CD14-positive monocyte (primary cell): ENCODE measurements at regions not wholly inside any gene's neighbourhood (a gene's known extent, or its start where the extent isn't known, plus 50 kb on each side); places are given as distances from the start of the nearest gene placed in this dataset.

Experiments
- DNase-seq, 3 donors: peaks; one replicate each; pipeline ENCODE4 v3.0.0-alpha.2; 2011 to 2022
- H2AFZ ChIP-seq: 2 replicates; pipeline ENCODE4 v1.6.0; 2012; ENCODE audit warnings: mild to moderate bottlenecking, low read depth, low read length, inconsistent platforms; ENCODE audit not compliant: insufficient read depth, poor library complexity, severe bottlenecking
- H3K27ac ChIP-seq, 2 donors: 1 replicate in 1 of 2; 2 replicates in 1 of 2; pipeline ENCODE4 v1.5.1; 2012 to 2013; ENCODE audit warnings: low read length in 2 of 2, control low read depth in 1 of 2, inconsistent platforms in 1 of 2, low read depth in 1 of 2, mild to moderate bottlenecking in 1 of 2
- H3K27me3 ChIP-seq, 2 donors: one replicate each; pipeline versions ENCODE4 v1.6.0 to v1.6.1; 2011 to 2013; ENCODE audit warnings: low read length in 2 of 2; ENCODE audit not compliant: control insufficient read depth in 2 of 2, insufficient read depth in 2 of 2
- H3K36me3 ChIP-seq, 2 donors: replicated peaks in 1 of 2; 1 replicate in 1 of 2; 2 replicates in 1 of 2; pipeline versions ENCODE4 v1.5.1 to v1.6.1; 2012 to 2013; ENCODE audit warnings: low read length in 2 of 2, control low read depth in 1 of 2, inconsistent platforms in 1 of 2, mild to moderate bottlenecking in 1 of 2; ENCODE audit not compliant: insufficient read depth in 2 of 2, control insufficient read depth in 1 of 2
- H3K4me1 ChIP-seq, 2 donors: 1 replicate in 1 of 2; 2 replicates in 1 of 2; pipeline versions ENCODE4 v1.5.1 to v1.6.1; 2012 to 2013; ENCODE audit warnings: low read length in 2 of 2, control low read depth in 1 of 2, inconsistent platforms in 1 of 2, mild to moderate bottlenecking in 1 of 2, moderate library complexity in 1 of 2; ENCODE audit not compliant: insufficient read depth in 2 of 2, control insufficient read depth in 1 of 2
- H3K4me2 ChIP-seq: replicated peaks from 2 replicates; pipeline ENCODE3; 2012; ENCODE audit warnings: low read length, moderate library complexity, mild to moderate bottlenecking; ENCODE audit not compliant: poor library complexity, severe bottlenecking; ENCODE audit errors: extremely low read depth
- H3K4me3 ChIP-seq, 3 experiments: fragments of 200-600 bp in 1 of 3; sonication (generic) in 1 of 3; replicated peaks in 1 of 3; 1 replicate in 2 of 3; 2 replicates in 1 of 3; pipeline ENCODE4 v1.5.1; 2011 to 2013; ENCODE audit warnings: low read length in 3 of 3, mild to moderate bottlenecking in 3 of 3, control low read depth in 2 of 3, low read depth in 2 of 3, inconsistent platforms in 1 of 3, moderate library complexity in 1 of 3
- H3K79me2 ChIP-seq: 2 replicates; pipeline ENCODE4 v1.6.0; 2012; ENCODE audit warnings: mild to moderate bottlenecking, control low read depth, inconsistent platforms, low read length, moderate library complexity; ENCODE audit not compliant: insufficient read depth
- H3K9ac ChIP-seq: 2 replicates; pipeline ENCODE4 v1.6.0; 2017; ENCODE audit warnings: low read length, mild to moderate bottlenecking; ENCODE audit not compliant: insufficient read depth, poor library complexity, severe bottlenecking
- H3K9me3 ChIP-seq, 2 donors: replicated peaks in 1 of 2; 1 replicate in 1 of 2; 2 replicates in 1 of 2; pipeline versions ENCODE4 v1.5.1 to v1.6.1; 2012 to 2013; ENCODE audit warnings: low read length in 2 of 2, control low read depth in 1 of 2; ENCODE audit not compliant: control insufficient read depth in 1 of 2, insufficient read depth in 1 of 2
- H4K20me1 ChIP-seq: 2 replicates; pipeline ENCODE4 v1.6.0; 2012; ENCODE audit warnings: mild to moderate bottlenecking, low read length, control low read depth, moderate library complexity; ENCODE audit not compliant: insufficient read depth
- H3K27ac Mint-ChIP-seq, 7 donors: one replicate each; pipeline ENCODE4 v1.8.0; 2020; ENCODE audit warnings: mild to moderate bottlenecking in 7 of 7, mixed read lengths in 7 of 7, moderate library complexity in 6 of 7, inconsistent platforms in 2 of 7
- H3K27me3 Mint-ChIP-seq, 3 donors: one replicate each; pipeline ENCODE4 v1.8.0; 2021 to 2022; ENCODE audit warnings: low read depth in 3 of 3, mild to moderate bottlenecking in 3 of 3, mixed read lengths in 3 of 3, moderate library complexity in 3 of 3, inconsistent platforms in 1 of 3
- H3K36me3 Mint-ChIP-seq, 2 donors: one replicate each; pipeline ENCODE4 v1.8.0; 2020; ENCODE audit warnings: mixed read lengths in 2 of 2, inconsistent platforms in 1 of 2, mild to moderate bottlenecking in 1 of 2
- H3K4me1 Mint-ChIP-seq: one replicate; pipeline ENCODE4 v1.8.0; 2020; ENCODE audit warnings: mild to moderate bottlenecking, mixed read lengths
- H3K4me3 Mint-ChIP-seq, 2 donors: one replicate each; pipeline ENCODE4 v1.8.0; 2020; ENCODE audit warnings: mild to moderate bottlenecking in 2 of 2, mixed read lengths in 2 of 2, moderate library complexity in 1 of 2
- H3K9me3 Mint-ChIP-seq, 7 donors: one replicate each; pipeline ENCODE4 v1.8.0; 2020 to 2022; ENCODE audit warnings: mixed read lengths in 7 of 7, mild to moderate bottlenecking in 6 of 7, moderate library complexity in 6 of 7, inconsistent platforms in 2 of 7
- WGBS: methylation state at CpG from one replicate; pipeline ENCODE4 v1.1.5; 2013; ENCODE audit warnings: missing lambda C conversion rate; ENCODE audit not compliant: insufficient coverage; 5-methylcytosine and 5-hydroxymethylcytosine counted together
- intact Hi-C, 2 donors: fragments of 100-400 bp; cut with micrococcal nuclease; formaldehyde crosslinking; loops; one replicate each; pipeline versions ENCODE4 v1.15.0 to v1.15.1; 2023
- TF ChIP-seq, protein P1 (sequence below): fragments of 200-600 bp; IDR thresholded peaks from one replicate; pipeline ENCODE4 v1.8.0; 2022; ENCODE audit warnings: antibody characterized with exemption, mild to moderate bottlenecking

GRCh38 chr1:4530166-4530785 is 124.1 kb upstream of the AJAP1 start:
- no peaks in the 10 kb centered on the region for H3K27me3 ChIP-seq
- Mint-ChIP-seq H3K36me3 (no peaks in the 10 kb centered on the region), H3K9me3 (peaks cover 0 to 3% (median 2%) of the 10 kb centered on the region in 7 donors), H3K27ac (no peak overlapping the region), H3K4me3 (no peak overlapping the region), H3K4me1 (no peaks in the 10 kb centered on the region), H3K27me3 (peaks cover 0 to 2% (median 2%) of the 10 kb centered on the region in 3 donors)
- DNase-seq, result no peak
- TF ChIP-seq, protein P1, sequence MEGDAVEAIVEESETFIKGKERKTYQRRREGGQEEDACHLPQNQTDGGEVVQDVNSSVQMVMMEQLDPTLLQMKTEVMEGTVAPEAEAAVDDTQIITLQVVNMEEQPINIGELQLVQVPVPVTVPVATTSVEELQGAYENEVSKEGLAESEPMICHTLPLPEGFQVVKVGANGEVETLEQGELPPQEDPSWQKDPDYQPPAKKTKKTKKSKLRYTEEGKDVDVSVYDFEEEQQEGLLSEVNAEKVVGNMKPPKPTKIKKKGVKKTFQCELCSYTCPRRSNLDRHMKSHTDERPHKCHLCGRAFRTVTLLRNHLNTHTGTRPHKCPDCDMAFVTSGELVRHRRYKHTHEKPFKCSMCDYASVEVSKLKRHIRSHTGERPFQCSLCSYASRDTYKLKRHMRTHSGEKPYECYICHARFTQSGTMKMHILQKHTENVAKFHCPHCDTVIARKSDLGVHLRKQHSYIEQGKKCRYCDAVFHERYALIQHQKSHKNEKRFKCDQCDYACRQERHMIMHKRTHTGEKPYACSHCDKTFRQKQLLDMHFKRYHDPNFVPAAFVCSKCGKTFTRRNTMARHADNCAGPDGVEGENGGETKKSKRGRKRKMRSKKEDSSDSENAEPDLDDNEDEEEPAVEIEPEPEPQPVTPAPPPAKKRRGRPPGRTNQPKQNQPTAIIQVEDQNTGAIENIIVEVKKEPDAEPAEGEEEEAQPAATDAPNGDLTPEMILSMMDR, result no peak
- no peaks in the 10 kb centered on the region for H3K4me1 ChIP-seq
- no peaks in the 10 kb centered on the region for H3K36me3 ChIP-seq
- H3K4me2 ChIP-seq, result no peak overlapping the region
- WGBS, result 83% methylated on average over 3 of the region's 9 CpGs
- no peaks in the 10 kb centered on the region for H3K9me3 ChIP-seq
- intact Hi-C loops, result no loop called here
- no peaks in the 10 kb centered on the region for H4K20me1 ChIP-seq
- H3K9ac ChIP-seq, result no peak overlapping the region
- no peak overlapping the region for H3K4me3 ChIP-seq
- no peak overlapping the region for H2AFZ ChIP-seq
- no peaks in the 10 kb centered on the region for H3K79me2 ChIP-seq
- H3K27ac ChIP-seq, result no peak overlapping the region

DNA sequence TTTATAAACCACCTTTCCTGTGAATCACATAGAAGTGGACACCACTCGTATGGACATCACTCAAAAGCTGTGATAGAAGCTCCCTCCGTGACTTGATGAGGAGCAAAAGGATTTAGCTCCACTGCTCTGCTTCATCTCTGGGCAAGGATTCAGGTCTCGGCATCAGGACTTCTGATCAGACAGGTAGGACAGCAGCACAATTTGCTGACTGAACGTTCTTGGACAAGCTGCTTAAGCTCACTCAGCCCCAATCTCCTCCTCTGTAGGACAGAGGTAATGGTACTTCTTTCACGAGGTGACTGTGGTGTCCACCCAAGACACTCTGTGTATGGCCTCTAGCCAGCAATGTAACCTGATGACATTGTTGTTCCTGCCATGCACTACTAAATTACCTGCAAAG is 122.6 kb upstream of the AJAP1 start:
- TF ChIP-seq, protein P1, result no peak
- intact Hi-C loops, result no loop called here

More for the DNA sequence above, 122.6 kb upstream of the AJAP1 start:
- Mint-ChIP-seq H3K27ac (no peak overlapping the region), H3K27me3 (peaks cover 0 to 2% (median 2%) of the 10 kb centered on the region in 3 donors), H3K9me3 (peaks cover 0 to 4% (median 3%) of the 10 kb centered on the region in 7 donors), H3K36me3 (no peaks in the 10 kb centered on the region), H3K4me3 (no peak overlapping the region), H3K4me1 (no peaks in the 10 kb centered on the region)
- no peak overlapping the region for H3K4me3 ChIP-seq
- no peak overlapping the region for H3K4me2 ChIP-seq
- no peaks in the 10 kb centered on the region for H3K4me1 ChIP-seq
- no peak overlapping the region for H3K27ac ChIP-seq
- no peaks in the 10 kb centered on the region for H3K36me3 ChIP-seq
- WGBS, result 93% methylated on average over 3 of the region's 5 CpGs
- DNase-seq, result no peak
- H2AFZ ChIP-seq, result no peak overlapping the region
- H4K20me1 ChIP-seq, result no peaks in the 10 kb centered on the region
- H3K79me2 ChIP-seq, result no peaks in the 10 kb centered on the region
- H3K9ac ChIP-seq, result no peak overlapping the region
- no peaks in the 10 kb centered on the region for H3K27me3 ChIP-seq
- H3K9me3 ChIP-seq, result no peaks in the 10 kb centered on the region
